Neural progenitor cell (in vitro differentiated cells): ENCODE measurements at regions not wholly inside any gene's neighbourhood (a gene's known extent, or its start where the extent isn't known, plus 50 kb on each side); places are given as distances from the start of the nearest gene placed in this dataset.

Source experiments
- CTCF ChIP-seq: fragments of 200-600 bp; sonication (generic); IDR thresholded peaks from 2 replicates; pipeline ENCODE4 v1.5.1; 2017; ENCODE audit warnings: antibody characterized with exemption, mild to moderate bottlenecking
- EZH2 ChIP-seq: fragments of 200-600 bp; sonication (generic); IDR thresholded peaks from 2 replicates; pipeline ENCODE4 v1.6.1; 2017; ENCODE audit warnings: antibody characterized with exemption, mild to moderate bottlenecking, moderate library complexity
- EZH2phosphoT487 ChIP-seq: fragments of 200-600 bp; sonication (generic); IDR thresholded peaks from 2 replicates; pipeline ENCODE4 v1.6.1; 2017; ENCODE audit warnings: antibody characterized with exemption

GRCh38 chr21:39109596-39110210, 73.5 kb downstream of the PSMG1 start:
- TF ChIP-seq CTCF (no peak), EZH2 (no peak), EZH2phosphoT487 (no peak)
